ENCODE measurements at regions not wholly inside any gene's neighbourhood (a gene's known extent, or its start where the extent isn't known, plus 50 kb on each side); places are given as distances from the start of the nearest gene placed in this dataset.

- CTCF ChIA-PET = no interaction called here
- Mint-ChIP-seq H3K4me1 (no peaks in the 10 kb centered on the region), H3K9me3 (peaks cover 10% of the 10 kb centered on the region), H3K36me3 (no peaks in the 10 kb centered on the region), H3K4me3 (no peak overlapping the region), H3K27ac (no peak overlapping the region), H3K27me3 (ENCODE audit: low read depth) (no peaks in the 10 kb centered on the region)
- ATAC-seq = no peak
- POLR2A ChIA-PET = no interaction called here
- DNase-seq (ENCODE audit: low spot score) = no peak
- 0 out of 2 replicates have a peak, but pooled peaks have one; percentile 35 for TF ChIP-seq GABPB1 (CRISPR knock-in tag; IDR thresholded peaks at IDR 0.05)
- TF ChIP-seq ATF3 (CRISPR knock-in tag; conservative IDR thresholded peaks at IDR 0.05) = no peak
Measured at GRCh38 chr6:81831274-81831673, 78.8 kb upstream of the TENT5A start.

- TF ChIP-seq ZNF416 (CRISPR knock-in tag; IDR thresholded peaks at IDR 0.05) (no peak), RORB (CRISPR knock-in tag; IDR thresholded peaks at IDR 0.05) (no peak), ZNF425 (CRISPR knock-in tag; conservative IDR thresholded peaks at IDR 0.05) (no peak), E2F1 (CRISPR knock-in tag; IDR thresholded peaks at IDR 0.05) (no peak), PRRX2 (CRISPR knock-in tag; IDR thresholded peaks at IDR 0.05) (no peak), MYBL2 (CRISPR knock-in tag; IDR thresholded peaks at IDR 0.05) (no peak), ZNF263 (CRISPR knock-in tag; IDR thresholded peaks at IDR 0.05; ENCODE audit: low read depth) (no peak), PRDM15 (CRISPR knock-in tag; IDR thresholded peaks at IDR 0.05) (no peak), FOXK1 (CRISPR knock-in tag; IDR thresholded peaks at IDR 0.05) (no peak), SMAD4 (CRISPR knock-in tag; IDR thresholded peaks at IDR 0.05) (no peak), ELF4 (CRISPR knock-in tag; IDR thresholded peaks at IDR 0.05; ENCODE audit: low read depth) (no peak)
- CTCF ChIA-PET = no interaction called here
Measured at GRCh38 chr6:81826784-81827183, 74.3 kb upstream of the TENT5A start.

GRCh38 chr6:81822568-81822967 is 70.1 kb upstream of the TENT5A start:
- no peaks in the 10 kb centered on the region for H3K9me3 Mint-ChIP-seq
- ATAC-seq (no peak), DNase-seq (ENCODE audit: low spot score) (no peak)
- ChIA-PET CTCF (no interaction called here), POLR2A (no interaction called here)
- H3K36me3 Mint-ChIP-seq = no peaks in the 10 kb centered on the region
- H3K4me1 Mint-ChIP-seq = 0 out of 2 replicates have a peak, but pooled peaks cover 3% of the 10 kb centered on the region
- TF ChIP-seq E2F1 (CRISPR knock-in tag; IDR thresholded peaks at IDR 0.05) (no peak), NFATC4 (CRISPR knock-in tag; IDR thresholded peaks at IDR 0.05) (no peak)
- H3K27ac Mint-ChIP-seq = no peak overlapping the region
- H3K4me3 Mint-ChIP-seq = no peak overlapping the region
- H3K27me3 Mint-ChIP-seq (ENCODE audit: low read depth) = no peaks in the 10 kb centered on the region

More at GRCh38 chr6:81826784-81827183, 74.3 kb upstream of the TENT5A start:
- H3K4me3 Mint-ChIP-seq = no peak overlapping the region
- no peak overlapping the region for H3K27ac Mint-ChIP-seq
- ATAC-seq = no peak
- no peak for DNase-seq (ENCODE audit: low spot score)
- no peaks in the 10 kb centered on the region for H3K27me3 Mint-ChIP-seq (ENCODE audit: low read depth)
- POLR2A ChIA-PET = no interaction called here
- no peaks in the 10 kb centered on the region for H3K36me3 Mint-ChIP-seq
- H3K4me1 Mint-ChIP-seq = no peaks in the 10 kb centered on the region
- H3K9me3 Mint-ChIP-seq = no peaks in the 10 kb centered on the region

Measured in WTC11 (cell line).